ENCODE measurements at regions not wholly inside any gene's neighbourhood (a gene's known extent, or its start where the extent isn't known, plus 50 kb on each side); places are given as distances from the start of the nearest gene placed in this dataset.

GRCh38 chr7:68754414-68754813, 843.9 kb upstream of the AUTS2 start (continued):
- no peak for TF ChIP-seq CREB1 (IDR thresholded peaks at IDR 0.05)
- no peak for TF ChIP-seq SP4 (IDR thresholded peaks at IDR 0.05; ENCODE audit: low read length)

All from H1 (cell line).